ENCODE measurements at regions not wholly inside any gene's neighbourhood (a gene's known extent, or its start where the extent isn't known, plus 50 kb on each side); places are given as distances from the start of the nearest gene placed in this dataset.
"Not testable (repeated sequence)": the region's sequence is repeated elsewhere in the genome, so short reads cannot be mapped to it uniquely, and the experiment has no call there.

DNA sequence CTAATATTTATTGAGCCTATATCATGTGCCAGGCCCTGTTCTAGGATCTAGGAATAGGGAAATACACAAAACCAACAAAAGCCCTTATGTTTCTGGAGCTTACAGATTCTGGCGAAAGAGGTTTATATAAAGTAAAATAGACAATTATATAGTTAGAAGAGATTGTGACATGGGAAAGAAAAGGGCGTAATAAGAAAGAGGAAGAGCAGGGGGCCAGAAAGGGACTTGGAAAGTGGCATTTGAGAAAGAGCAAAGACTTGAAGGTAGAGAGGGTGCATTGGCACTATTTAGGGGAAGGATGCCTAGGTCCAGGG lies 322.5 kb upstream of the FAM78B start:
- no peak overlapping the region for H3K9ac ChIP-seq (ENCODE audit: low read length)
- no peaks in the 10 kb centered on the region for H3K79me2 ChIP-seq (ENCODE audit: insufficient read depth, low read length)
- H3K9me2 ChIP-seq (replicated peaks; ENCODE audit: insufficient read depth, low read length) = no peaks in the 10 kb centered on the region
- no peaks in the 10 kb centered on the region for H3F3A ChIP-seq (ENCODE audit: insufficient read depth)
- H3K4me3 ChIP-seq (ENCODE audit: insufficient read depth, low read length, poor library complexity, severe bottlenecking) = no peak overlapping the region
- no peaks in the 10 kb centered on the region for H3K36me3 ChIP-seq (ENCODE audit: low read length)
- peak overlapping the region; percentile 43 for H2AFZ ChIP-seq (ENCODE audit: low read depth, low read length, severe bottlenecking)
- H4K20me1 ChIP-seq (ENCODE audit: low read depth, low read length) = no peaks in the 10 kb centered on the region
- no peaks in the 10 kb centered on the region for H3K27me3 ChIP-seq (ENCODE audit: low read length)
- H3K27ac ChIP-seq (ENCODE audit: low read depth, low read length) = no peak overlapping the region
- H3K9me3 ChIP-seq (ENCODE audit: insufficient read depth, low read length) = no peaks in the 10 kb centered on the region
- H3K4me2 ChIP-seq (ENCODE audit: low read depth, low read length, poor library complexity, severe bottlenecking) = peak overlapping the region; percentile 55
- no peak for TF ChIP-seq EZH2phosphoT487 (conservative IDR thresholded peaks at IDR 0.05; ENCODE audit: low read length)
- TF ChIP-seq, protein P1, sequence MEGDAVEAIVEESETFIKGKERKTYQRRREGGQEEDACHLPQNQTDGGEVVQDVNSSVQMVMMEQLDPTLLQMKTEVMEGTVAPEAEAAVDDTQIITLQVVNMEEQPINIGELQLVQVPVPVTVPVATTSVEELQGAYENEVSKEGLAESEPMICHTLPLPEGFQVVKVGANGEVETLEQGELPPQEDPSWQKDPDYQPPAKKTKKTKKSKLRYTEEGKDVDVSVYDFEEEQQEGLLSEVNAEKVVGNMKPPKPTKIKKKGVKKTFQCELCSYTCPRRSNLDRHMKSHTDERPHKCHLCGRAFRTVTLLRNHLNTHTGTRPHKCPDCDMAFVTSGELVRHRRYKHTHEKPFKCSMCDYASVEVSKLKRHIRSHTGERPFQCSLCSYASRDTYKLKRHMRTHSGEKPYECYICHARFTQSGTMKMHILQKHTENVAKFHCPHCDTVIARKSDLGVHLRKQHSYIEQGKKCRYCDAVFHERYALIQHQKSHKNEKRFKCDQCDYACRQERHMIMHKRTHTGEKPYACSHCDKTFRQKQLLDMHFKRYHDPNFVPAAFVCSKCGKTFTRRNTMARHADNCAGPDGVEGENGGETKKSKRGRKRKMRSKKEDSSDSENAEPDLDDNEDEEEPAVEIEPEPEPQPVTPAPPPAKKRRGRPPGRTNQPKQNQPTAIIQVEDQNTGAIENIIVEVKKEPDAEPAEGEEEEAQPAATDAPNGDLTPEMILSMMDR (IDR thresholded peaks at IDR 0.05; ENCODE audit: insufficient read depth, low read length, poor library complexity, severe bottlenecking) = no peak

DNA sequence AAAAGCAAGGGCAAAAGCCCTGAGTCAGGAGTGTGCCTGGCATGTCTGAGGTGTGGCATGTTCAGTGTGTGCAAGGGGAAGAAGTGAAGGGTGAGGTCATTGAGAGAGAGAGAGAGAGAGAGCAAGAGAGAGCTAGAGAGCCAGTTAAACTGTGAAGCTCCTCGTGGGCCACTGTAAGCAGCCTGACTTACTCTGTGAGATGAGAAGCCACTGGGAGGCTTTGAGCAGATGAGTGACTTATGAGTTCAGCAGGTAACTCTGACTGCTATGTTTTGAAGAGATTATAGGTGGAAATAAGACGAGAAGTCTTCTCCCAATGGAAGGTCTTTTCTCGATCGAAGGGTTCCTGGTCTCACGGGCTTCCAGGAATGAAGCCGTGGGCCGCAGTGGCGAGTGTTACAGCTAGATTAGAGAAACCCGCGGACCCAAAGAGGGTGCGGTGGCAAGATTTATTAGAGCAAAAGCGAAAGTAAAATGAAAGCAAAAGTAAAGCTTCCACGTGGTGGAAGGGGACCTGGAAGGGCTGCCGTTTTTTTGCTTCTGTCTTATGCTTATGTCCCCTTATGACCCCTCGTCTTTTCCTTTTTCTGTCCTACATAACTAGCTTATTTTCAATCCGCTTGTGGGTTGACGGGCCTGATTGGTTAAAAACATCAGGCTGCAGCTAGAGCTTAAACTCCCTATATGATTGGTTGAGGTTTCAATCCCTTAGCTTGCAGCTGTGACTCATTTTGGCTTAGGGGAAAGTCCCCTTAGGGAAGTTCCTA lies 323.1 kb upstream of the FAM78B start:
- Histone ChIP-seq H3K4me3 (ENCODE audit: insufficient read depth, low read length, poor library complexity, severe bottlenecking) (peak overlapping the region; percentile 26), H3K36me3 (ENCODE audit: low read length) (no peaks in the 10 kb centered on the region), H3K9ac (ENCODE audit: low read length) (no peak overlapping the region), H4K20me1 (ENCODE audit: low read depth, low read length) (no peaks in the 10 kb centered on the region), H3F3A (ENCODE audit: insufficient read depth) (no peaks in the 10 kb centered on the region), H3K4me2 (ENCODE audit: low read depth, low read length, poor library complexity, severe bottlenecking) (peak overlapping the region; percentile 55), H2AFZ (ENCODE audit: low read depth, low read length, severe bottlenecking) (peak overlapping the region; percentile 43), H3K79me2 (ENCODE audit: insufficient read depth, low read length) (no peaks in the 10 kb centered on the region), H3K27ac (ENCODE audit: low read depth, low read length) (no peak overlapping the region), H3K9me3 (ENCODE audit: insufficient read depth, low read length) (no peaks in the 10 kb centered on the region), H3K9me2 (replicated peaks; ENCODE audit: insufficient read depth, low read length) (no peaks in the 10 kb centered on the region), H3K27me3 (ENCODE audit: low read length) (no peaks in the 10 kb centered on the region)
- TF ChIP-seq EZH2phosphoT487 (conservative IDR thresholded peaks at IDR 0.05; ENCODE audit: low read length) = no peak
- TF ChIP-seq, protein P1 (IDR thresholded peaks at IDR 0.05; ENCODE audit: insufficient read depth, low read length, poor library complexity, severe bottlenecking) = no peak

DNA sequence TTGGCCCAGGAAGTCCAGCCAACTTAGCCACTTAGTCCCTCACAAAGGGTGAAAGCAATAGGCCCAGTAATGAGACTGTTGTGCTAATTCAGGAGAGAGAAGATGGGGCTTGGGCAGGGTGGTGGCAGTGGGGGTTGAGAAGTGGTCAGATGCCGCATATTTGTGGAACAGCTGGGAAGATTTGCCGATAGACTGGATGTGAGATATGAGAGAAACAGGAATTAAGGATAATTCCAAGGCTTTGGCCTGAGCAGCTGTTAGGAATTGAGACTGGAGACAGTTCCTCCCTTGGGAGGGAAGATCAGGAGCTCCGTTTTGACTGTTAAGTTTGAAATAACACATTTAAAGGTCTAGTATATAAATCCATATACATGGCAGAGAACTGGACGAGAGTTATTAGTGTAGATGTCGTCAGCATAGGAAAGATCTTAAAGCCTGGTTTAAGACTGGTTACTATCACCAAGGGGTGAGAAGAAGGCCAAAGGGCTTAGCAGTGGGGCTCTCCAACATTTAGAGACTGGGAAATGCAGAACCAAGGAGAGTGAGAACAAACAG lies 323.7 kb upstream of the FAM78B start:
- no peak overlapping the region for H3K27ac ChIP-seq (ENCODE audit: low read depth, low read length)
- H3K9me2 ChIP-seq (replicated peaks; ENCODE audit: insufficient read depth, low read length) = no peaks in the 10 kb centered on the region
- H3K9me3 ChIP-seq (ENCODE audit: insufficient read depth, low read length) = no peaks in the 10 kb centered on the region
- no peaks in the 10 kb centered on the region for H3K27me3 ChIP-seq (ENCODE audit: low read length)
- peak overlapping the region; percentile 55 for H3K4me2 ChIP-seq (ENCODE audit: low read depth, low read length, poor library complexity, severe bottlenecking)
- no peak overlapping the region for H3K9ac ChIP-seq (ENCODE audit: low read length)
- TF ChIP-seq, protein P1 (IDR thresholded peaks at IDR 0.05; ENCODE audit: insufficient read depth, low read length, poor library complexity, severe bottlenecking) = no peak
- no peak for TF ChIP-seq EZH2phosphoT487 (conservative IDR thresholded peaks at IDR 0.05; ENCODE audit: low read length)
- H3K4me3 ChIP-seq (ENCODE audit: insufficient read depth, low read length, poor library complexity, severe bottlenecking) = no peak overlapping the region
- no peaks in the 10 kb centered on the region for H3F3A ChIP-seq (ENCODE audit: insufficient read depth)
- H4K20me1 ChIP-seq (ENCODE audit: low read depth, low read length) = no peaks in the 10 kb centered on the region
- no peaks in the 10 kb centered on the region for H3K36me3 ChIP-seq (ENCODE audit: low read length)
- H3K79me2 ChIP-seq (ENCODE audit: insufficient read depth, low read length) = no peaks in the 10 kb centered on the region
- H2AFZ ChIP-seq (ENCODE audit: low read depth, low read length, severe bottlenecking) = peak overlapping the region; percentile 43

DNA sequence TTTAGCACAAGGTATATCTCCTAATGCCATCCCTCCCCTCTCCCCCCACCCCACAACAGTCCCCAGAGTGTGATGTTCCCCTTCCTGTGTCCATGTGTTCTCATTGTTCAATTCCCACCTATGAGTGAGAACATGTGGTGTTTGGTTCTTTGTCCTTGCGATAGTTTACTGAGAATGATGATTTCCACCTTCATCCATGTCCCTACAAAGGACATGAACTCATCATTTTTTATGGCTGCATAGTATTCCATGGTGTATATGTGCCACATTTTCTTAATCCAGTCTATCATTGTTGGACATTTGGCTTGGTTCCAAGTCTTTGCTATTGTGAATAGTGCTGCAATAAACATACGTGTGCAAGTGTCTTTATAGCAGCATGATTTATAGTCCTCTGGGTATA lies 327.0 kb upstream of the FAM78B start:
- H3K4me3 ChIP-seq (ENCODE audit: insufficient read depth, low read length, poor library complexity, severe bottlenecking); H3K9me3 ChIP-seq (ENCODE audit: insufficient read depth, low read length); H2AFZ ChIP-seq (ENCODE audit: low read depth, low read length, severe bottlenecking); H3K79me2 ChIP-seq (ENCODE audit: insufficient read depth, low read length); H3K36me3 ChIP-seq (ENCODE audit: low read length); H3K27ac ChIP-seq (ENCODE audit: low read depth, low read length); H3K9ac ChIP-seq (ENCODE audit: low read length); H3K4me2 ChIP-seq (ENCODE audit: low read depth, low read length, poor library complexity, severe bottlenecking); H3K27me3 ChIP-seq (ENCODE audit: low read length); H3K9me2 ChIP-seq (replicated peaks; ENCODE audit: insufficient read depth, low read length); H3F3A ChIP-seq (ENCODE audit: insufficient read depth); H4K20me1 ChIP-seq (ENCODE audit: low read depth, low read length): not testable (repeated sequence)
